Inflammatory macrophage (primary cell): ENCODE measurements at regions not wholly inside any gene's neighbourhood (a gene's known extent, or its start where the extent isn't known, plus 50 kb on each side); places are given as distances from the start of the nearest gene placed in this dataset.
A peak's percentile ranks its signal among the peaks of the same experiment; 100 is the strongest.
"Not testable (repeated sequence)": the region's sequence is repeated elsewhere in the genome, so short reads cannot be mapped to it uniquely, and the experiment has no call there.

ENCODE experiments used
- DNase-seq, 2 donors: peaks; one replicate each; pipeline ENCODE4 v3.0.0-alpha.2; 2020 to 2022

DNA sequence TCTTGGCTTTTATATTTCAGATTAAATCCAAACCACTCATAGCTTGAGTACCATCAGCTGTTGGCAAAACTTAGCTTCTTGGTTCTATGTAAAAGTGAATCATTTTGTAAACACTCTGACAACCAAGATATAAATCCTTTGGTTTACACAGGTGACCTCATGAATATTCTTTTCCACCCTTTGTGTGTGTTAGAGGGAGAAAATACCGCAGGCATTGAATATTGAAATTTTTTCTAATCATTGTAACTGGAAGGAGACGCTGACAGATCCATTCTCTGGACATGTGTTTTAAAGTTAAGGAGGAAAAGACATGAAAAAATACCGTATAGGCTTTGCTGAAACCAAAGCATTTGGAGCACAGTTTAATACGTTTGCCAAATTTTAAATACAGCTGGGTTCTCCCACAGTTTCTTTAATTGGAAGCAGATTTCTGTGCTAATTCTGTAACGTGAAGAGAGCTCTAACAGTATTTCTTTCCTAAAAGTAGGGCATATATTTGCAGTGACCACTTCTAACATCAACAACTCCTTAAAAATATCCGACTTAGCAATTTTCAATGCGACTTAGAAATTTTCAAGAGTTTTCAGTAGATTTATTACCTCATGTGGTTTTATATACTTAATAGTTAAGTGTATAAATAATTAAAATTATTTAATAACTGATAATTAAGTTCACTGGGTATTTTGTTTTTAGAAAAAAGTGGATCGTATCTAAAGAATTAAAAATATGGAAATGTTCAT, 388.2 kb downstream of the USP25 start:
- DNase-seq, result no peak

DNA sequence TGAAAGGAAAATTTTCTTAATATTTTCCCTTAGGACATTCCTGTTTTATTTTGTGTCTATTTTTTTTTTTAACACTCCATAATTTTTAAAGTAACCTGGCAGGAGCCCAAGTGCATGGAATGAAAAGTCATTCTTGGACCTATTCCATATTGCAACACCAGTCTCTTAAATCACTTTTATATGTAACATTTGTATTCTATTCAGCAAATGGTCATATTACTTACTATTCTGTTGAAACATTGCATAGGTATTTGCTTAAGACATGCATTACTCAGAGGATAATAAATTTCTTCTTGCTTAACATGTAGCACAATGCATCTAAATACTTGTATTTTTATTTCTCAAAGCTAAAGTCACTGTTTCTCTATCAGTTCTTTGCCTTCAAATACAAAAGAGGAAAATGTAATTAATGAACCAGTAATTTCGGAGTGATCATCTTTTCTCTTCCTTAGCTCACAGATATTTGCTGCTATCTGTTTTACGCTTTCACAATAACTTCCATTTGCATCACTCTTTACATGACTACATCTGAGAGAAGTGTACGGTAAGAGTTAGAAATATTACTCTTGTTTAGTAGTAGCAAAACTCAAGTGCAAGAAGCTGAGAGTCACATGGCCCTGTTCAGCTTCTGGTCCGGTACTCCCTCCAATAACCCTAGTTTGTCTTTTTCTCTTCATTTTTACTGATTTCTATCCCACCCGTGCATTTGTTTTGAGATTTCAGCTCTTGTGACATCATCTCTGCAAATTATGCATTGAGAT, 394.8 kb downstream of the USP25 start:
- DNase-seq, result no peak

GRCh38 chr21:16125274-16125673, 395.5 kb downstream of the USP25 start:
- DNase-seq, result no peak

DNA sequence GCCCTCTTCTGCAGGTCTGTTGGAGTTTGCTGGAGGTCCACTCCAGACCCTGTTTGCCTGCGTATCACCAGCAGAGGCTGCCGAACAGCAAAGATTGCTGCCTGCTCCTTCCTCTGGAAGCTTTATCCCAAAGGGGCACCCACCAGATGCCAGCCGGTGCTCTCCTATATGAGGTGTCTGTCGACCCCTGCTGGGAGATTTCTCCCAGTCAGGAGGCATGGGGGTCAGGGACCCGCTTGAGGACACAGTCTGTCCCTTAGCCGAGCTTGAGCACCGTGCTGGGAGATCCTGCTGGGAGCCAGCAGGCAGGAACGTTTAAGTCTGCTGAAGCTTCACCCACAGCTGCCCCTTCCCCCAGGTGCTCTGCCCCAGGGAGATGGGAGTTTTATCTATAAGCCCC, 402.7 kb downstream of the USP25 start:
- DNase-seq, result not testable (repeated sequence)

DNA sequence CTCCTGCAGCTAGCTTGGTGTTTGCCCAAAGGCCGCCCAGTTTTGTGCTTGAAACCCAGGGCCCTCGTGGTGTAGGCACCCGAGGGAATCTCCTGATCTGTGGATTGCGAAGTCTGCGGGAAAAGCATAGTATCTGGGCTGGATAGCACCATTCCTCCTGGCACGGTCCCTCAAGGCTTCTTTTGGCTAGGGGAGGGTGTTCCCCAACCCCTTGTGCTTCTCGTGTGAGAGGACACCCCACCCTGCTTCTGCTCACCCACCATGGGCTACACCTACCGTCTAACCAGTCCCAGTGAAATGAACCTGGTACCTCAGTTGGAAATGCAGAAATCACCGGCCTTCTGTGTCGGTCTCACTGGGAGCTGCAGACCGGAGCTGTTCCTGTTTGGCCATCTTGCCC, 403.5 kb downstream of the USP25 start:
- DNase-seq, result no peak

DNA sequence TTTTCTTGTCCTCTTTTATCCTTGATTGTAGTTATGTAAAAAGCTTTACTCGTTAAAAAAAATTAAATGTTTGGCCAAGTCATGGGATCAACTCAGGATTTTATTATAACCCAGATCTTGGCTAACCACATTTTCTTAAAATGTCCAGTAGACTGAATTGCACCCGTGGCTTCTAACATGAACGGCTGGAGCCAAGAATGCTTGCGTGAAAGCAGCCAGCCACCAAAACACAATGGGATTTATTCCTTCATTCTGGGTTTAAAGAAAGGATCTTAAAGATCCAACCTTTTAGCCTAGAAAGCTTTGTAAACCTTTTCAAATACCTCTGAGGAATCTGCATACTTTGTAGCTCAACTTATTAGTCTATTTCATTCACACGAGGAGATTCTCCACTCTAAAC, 404.4 kb downstream of the USP25 start:
- no peak for DNase-seq

- DNase-seq, result no peak
Observed at GRCh38 chr21:16137106-16137505, 407.3 kb downstream of the USP25 start.

GRCh38 chr21:16145052-16145451, 415.3 kb downstream of the USP25 start:
- DNase-seq, result no peak

DNA sequence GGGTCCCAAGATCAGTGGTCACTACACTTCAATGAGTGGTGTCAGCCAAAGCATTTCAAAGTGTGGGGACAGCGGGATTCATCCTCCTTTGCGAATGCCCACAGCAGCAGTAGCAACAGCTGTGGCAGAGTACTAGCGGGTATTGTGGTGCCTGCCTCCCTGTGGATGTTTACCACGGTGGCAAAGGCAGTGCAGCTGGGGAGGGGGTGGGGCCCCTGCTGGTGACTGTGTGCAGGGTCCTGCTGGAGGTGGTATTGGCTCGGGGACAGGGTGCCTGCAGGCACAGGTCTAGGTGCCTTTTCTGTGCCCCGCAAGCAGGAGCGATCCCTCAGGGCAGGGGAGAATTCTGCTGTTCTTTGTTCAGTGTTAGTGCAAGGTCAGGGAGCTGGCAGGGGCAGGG, 415.7 kb downstream of the USP25 start:
- no peak for DNase-seq

DNA sequence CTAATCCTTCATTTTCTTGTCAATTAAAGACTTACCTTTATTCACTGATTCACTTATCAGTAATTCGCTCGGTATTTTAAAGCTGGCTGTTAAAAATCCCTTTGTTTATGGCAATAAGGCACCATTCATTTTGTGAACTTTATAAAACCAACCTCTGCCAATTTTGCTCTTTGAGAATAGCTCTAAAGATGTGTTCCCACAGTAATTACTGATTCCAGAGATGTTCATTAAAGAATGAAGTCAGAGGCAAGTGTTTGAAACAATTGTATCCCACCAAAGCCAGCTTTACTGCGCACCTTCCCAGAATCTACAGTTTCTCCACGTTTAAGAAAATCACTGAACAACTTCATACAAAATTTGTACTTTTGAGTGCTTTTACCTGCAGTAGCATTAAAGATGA, 424.5 kb downstream of the USP25 start:
- no peak for DNase-seq

GRCh38 chr21:16154951-16155635, 425.3 kb downstream of the USP25 start:
- no peak for DNase-seq

GRCh38 chr21:16156841-16157489, 427.2 kb downstream of the USP25 start:
- no peak for DNase-seq

GRCh38 chr21:16159213-16159970, 429.6 kb downstream of the USP25 start:
- DNase-seq, result no peak

- DNase-seq, result no peak
Observed at GRCh38 chr21:16159971-16160350, 430.2 kb downstream of the USP25 start.

- no peak for DNase-seq
Observed at GRCh38 chr21:16162953-16163352, 433.2 kb downstream of the USP25 start.

- DNase-seq, result peak in 1 of 2 donors; percentile 31
Observed at GRCh38 chr21:16169102-16169511, 439.3 kb downstream of the USP25 start.

DNA sequence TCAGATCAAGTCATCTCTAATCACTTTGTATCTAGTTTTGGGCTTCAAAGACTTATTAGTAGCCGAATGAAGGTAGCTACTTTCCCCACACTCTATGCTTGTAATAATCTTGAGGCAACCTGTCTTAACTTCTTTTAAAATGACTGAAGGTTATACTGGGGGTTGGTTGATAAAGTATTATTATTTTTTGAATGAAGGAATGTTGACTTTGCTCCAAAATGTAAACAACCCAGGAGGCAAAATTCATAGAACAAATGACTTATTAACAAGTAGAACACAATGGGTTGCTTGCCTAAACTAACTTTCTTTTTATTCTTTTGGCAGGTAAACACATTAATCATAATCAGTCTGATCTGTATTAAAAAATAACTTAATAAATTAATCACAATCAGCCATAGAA, 440.0 kb downstream of the USP25 start:
- DNase-seq, result no peak

DNA sequence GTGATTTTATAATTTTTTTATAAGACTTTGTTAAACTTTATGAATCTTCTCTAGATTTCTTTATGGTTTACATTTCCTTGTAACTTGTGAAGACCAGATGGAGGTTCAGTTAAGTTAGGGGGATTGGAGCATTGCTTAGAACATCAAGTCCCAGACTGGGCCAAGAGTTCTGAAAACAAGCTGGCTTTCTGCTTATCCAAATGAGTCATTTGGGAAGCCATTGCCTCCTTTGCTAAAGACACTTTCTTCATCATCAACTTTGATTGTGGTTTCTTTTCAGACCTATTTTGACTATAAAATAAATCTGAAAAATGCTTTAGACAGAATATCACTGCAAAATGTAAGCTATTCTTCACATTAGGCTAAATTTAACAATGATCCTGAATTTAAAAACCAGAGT, 446.8 kb downstream of the USP25 start:
- DNase-seq, result no peak

DNA sequence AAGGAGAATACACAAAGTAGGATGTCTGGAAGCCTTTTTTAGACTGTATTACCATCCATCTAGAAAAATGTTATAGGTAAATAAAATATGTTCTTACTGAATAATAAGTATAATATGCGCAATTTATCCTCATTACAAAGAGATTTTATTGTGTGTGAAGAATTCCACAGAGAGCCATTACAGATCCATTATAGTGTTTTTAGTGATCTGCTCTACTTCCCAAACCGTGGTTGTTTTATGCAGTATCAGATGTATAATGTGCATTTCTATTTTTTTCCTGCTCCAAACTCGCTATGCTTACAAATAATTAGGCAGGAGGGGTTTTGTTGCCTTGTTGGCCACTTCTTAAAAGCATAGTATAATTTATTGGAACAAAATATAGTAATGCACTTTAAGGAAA, 447.8 kb downstream of the USP25 start:
- no peak for DNase-seq

- DNase-seq, result no peak
Observed at GRCh38 chr21:16179773-16180172, 450.0 kb downstream of the USP25 start.

GRCh38 chr21:16180614-16181013, 450.8 kb downstream of the USP25 start:
- no peak for DNase-seq

- DNase-seq, result no peak
Observed at GRCh38 chr21:16181018-16181417, 451.2 kb downstream of the USP25 start.
